HG03558 (cell line): ENCODE measurements at regions not wholly inside any gene's neighbourhood (a gene's known extent, or its start where the extent isn't known, plus 50 kb on each side); places are given as distances from the start of the nearest gene placed in this dataset.
"Not testable (repeated sequence)": the region's sequence is repeated elsewhere in the genome, so short reads cannot be mapped to it uniquely, and the experiment has no call there.

ENCODE experiments used
- ATAC-seq: cut with Tn5 transposase; IDR thresholded peaks from one replicate; pipeline ENCODE4 v1.9.1; 2021; ENCODE audit warnings: moderate number of reproducible peaks; ENCODE audit not compliant: unreplicated experiment; ENCODE audit errors: extremely low read depth

DNA sequence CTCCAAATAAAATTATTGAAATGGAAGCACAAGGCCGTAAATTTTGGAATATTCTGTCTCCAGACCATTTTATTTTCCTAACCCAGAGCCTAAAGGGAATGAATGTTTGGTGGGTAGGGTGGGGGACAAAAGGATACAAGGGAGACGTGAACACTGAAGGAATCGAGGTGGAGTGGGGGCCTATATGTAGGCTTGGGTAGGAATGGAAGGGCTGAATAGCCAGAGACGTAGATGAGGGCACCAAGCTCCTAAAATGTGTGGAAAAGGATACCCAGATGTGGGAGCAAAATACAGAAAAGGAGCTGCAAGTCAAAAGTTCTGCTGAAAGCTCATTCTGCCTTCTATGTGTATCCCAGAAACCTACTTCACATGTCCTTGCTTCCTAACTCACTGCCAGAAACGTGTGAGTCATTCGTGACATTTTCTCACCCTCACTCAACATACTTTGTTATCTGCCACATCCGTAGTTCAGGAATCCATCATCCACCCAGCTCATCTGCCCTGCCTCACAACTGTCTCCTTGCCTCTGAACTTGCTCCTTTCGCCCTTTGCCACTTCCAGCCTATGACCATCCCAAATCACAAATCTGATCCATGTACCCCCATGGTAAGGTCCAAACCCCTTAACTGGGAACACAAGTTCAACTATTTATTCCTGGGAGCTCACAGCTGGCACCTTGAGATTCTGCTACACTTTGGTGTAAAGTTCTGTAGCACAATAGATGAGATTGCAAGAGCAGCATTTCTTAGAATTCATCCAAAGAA, 84.1 kb upstream of the PRDX6 start:
- no peak for ATAC-seq

GRCh38 chr1:173393659-173394000, 83.5 kb upstream of the PRDX6 start:
- no peak for ATAC-seq

- ATAC-seq, result not testable (repeated sequence)
These were observed 82.3 kb upstream of the PRDX6 start for GRCh38 chr1:173394813-173395212.

DNA sequence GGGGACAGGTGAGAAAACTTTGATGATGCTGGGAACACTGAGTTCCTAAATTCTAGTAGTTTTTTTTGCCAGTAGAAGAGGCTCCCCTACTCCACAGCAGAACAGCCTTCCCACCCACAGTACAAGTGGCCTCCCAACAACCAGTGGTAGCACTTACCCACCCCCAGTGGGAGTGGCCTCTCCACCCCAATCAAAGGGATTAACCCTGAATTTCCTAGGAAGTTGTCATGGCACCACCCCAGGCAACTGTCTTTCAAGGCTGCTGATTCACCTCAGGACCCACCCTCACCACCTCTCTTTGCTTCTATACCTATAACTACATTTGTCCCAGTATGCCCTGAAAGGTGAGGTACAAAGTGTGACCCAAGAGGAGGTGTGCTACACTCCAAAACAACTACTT, 81.4 kb upstream of the PRDX6 start:
- ATAC-seq, result no peak

DNA sequence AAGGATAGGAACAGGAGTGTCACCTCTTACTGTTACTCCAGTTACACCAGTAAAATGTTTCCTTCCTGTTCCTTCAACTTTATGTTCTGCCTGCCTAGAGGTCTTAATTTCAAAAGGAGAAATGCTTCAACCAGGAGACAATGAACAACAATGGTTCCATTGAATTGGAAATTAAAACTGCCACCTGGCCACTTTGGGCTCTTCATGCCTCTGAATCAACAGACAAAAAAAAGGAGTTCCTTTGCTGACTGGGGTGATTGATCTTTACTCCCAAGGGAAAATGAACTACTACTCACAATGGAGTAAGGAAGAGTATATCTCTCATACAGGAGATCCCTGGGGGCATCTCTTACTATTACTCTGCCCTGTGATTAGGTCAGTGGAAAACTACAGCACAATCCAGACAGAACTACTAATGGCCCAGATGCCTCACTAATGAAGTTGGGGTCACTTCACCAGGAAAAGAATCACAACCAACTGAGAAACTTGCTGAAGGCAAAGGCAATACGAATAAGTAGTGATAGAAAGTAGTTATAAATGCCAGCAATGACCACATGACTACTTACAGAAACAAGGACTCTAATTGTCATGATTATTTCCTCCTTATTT, 76.6 kb upstream of the PRDX6 start:
- ATAC-seq, result no peak

DNA sequence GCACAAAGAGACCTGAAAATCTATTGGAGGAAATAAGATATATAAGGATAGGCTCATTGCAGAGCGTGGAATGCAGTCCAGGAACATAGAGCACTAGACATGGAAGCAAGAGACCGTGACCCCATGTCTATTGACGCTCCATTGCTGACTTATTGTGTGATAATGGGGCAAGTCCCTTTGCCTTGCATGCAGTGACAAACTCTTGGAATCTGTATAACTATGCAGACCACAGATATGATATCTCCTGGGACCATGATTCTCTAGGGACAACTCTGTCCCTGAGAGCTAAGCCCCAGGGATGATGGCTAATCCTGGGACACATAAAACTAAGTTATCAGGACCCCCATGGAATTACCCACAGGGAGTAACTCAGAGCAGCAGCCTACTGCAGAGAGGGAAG, 73.1 kb upstream of the PRDX6 start:
- no peak for ATAC-seq

- no peak for ATAC-seq
These were observed 71.9 kb upstream of the PRDX6 start for GRCh38 chr1:173405281-173405680.

DNA sequence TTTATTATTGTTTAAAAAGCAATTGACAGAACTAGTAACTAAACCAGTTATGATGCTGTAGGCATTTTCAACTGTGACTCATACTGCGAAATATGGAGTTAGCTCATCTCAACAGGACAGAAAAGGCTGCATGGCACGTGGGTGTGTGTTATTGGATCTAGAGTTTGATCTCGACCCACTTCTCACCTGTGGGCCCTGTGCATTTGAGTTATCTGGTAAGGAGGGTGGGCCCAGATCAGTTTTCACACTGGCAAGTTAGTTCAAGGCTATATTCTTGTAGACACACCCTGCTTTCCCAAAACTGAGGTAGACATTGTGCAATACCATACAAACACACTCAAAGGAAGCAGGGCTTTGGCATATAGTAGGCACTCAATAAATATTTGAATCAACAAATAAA, 71.3 kb upstream of the PRDX6 start:
- ATAC-seq, result no peak

DNA sequence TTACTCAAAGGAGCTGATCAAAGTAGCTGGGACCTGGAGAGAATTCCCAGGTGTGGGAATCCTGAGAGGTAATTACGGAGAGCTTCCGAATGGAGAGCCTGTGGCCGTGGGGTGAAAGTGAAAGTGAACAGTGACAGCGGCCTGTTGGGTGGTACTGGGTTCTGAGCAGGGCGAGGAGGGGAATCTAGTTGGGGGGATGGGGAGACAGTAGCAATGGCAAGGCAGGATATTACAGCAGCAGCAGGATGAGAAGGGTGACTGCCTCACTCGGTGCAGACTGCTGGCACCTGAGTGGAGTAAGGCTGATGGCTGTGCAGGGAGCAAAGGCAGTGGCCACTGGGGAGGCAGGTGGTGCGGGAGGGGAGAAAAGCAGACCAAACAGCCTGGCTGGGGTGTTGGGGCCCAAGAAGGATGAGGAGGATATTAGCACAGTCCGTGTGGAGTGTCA, 70.3 kb upstream of the PRDX6 start:
- ATAC-seq, result no peak

- no peak for ATAC-seq
These were observed 69.3 kb upstream of the PRDX6 start for GRCh38 chr1:173407846-173408245.

- ATAC-seq, result no peak
These were observed 68.2 kb upstream of the PRDX6 start for GRCh38 chr1:173408886-173409285.

- ATAC-seq, result no peak
These were observed 67.5 kb upstream of the PRDX6 start for GRCh38 chr1:173409613-173410012.

- ATAC-seq, result peak; percentile 2
These were observed 66.9 kb upstream of the PRDX6 start for GRCh38 chr1:173410133-173410793.

GRCh38 chr1:173410794-173411236, 66.3 kb upstream of the PRDX6 start:
- peak; percentile 38 for ATAC-seq

- no peak for ATAC-seq
These were observed 65.0 kb upstream of the PRDX6 start for GRCh38 chr1:173411835-173412742.

- ATAC-seq, result no peak
These were observed 63.8 kb upstream of the PRDX6 start for GRCh38 chr1:173413271-173413707.

GRCh38 chr1:173414136-173414535, 63.0 kb upstream of the PRDX6 start:
- no peak for ATAC-seq

DNA sequence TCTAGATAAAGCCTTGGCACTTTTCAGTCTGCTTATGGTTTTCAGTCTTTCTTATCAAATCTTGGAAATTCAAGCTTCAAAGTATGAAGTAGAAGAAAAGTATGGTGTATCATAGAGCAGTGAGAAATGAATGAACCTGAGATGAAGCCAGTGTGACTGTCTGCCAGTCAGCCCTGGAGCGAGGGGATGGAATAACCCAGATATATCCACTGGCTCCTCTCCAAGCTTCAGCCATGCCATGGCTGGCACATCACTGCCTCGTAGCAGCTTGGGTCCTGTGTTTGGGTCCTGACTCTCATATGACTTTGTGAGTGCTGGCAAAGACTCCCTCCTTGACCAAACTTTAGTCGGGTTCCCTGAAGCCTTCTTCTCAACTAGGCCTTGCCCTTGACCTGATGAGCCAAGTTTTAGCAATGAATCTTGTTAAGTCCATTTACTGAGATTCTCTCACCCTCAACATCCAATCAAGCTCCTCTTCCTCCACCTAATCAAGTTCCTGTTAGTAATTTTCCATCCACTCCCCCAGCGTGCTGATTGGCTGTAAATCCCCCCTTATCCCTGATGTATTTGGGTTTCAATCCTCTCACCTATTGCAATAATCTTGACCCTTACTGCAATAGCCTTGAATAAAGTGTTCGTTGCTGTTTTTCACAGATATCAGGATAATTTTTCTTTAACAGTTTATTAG, 62.5 kb upstream of the PRDX6 start:
- ATAC-seq, result no peak

DNA sequence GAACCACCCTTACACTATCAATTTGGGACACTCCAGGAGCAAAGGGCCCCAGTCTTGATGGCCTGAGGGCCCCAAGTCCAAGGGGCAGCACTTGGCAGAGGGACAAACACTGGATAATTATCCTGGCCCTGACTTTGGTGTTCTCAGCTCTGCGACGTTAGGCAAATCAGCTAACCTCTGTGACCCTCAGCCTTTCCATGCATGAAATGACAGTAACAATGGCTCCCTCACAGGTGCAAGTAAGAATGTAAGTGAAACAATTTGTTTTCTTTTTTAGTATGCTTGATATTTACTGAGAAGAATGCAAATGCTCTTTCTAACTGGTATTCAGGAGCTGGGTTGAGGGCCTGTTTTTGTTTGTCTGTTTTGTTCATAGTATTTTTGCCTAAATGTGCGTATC, 61.6 kb upstream of the PRDX6 start:
- ATAC-seq, result peak; percentile 28

DNA sequence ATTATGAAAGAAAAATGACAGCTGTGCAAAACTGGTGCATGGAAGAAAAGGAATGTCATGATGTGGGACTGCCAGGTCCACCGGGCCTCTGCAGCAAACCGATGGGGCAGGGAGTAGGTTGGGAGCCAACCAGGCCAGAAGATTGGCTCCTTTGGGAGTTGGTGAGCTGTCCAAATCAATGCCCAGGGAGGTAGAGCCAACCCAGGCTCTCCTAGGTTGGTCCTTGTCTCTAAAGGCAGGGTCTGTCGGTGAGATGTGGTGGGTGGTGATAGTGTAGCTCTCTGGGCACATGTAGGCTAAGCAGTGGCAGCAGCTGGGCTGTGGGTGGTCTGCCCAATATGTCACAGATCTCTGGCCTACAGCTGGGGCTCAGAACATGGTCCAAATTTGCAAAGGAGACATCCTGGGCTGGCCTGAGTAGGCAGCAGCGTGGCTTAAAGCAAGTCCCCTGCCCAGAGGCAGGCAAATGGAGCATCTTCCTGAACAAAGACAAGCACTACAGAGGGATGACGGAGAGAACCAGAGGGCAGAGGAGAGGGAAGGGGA, 61.2 kb upstream of the PRDX6 start:
- no peak for ATAC-seq
